ENCODE measurements at regions not wholly inside any gene's neighbourhood (a gene's known extent, or its start where the extent isn't known, plus 50 kb on each side); places are given as distances from the start of the nearest gene placed in this dataset.

GRCh38 chr16:52171481-52171880 lies 375.5 kb downstream of the TOX3 start:
- TF ChIP-seq CTCF (IDR thresholded peaks at IDR 0.05; ENCODE audit: extremely low read depth in 1 of 2, insufficient read depth in 1 of 2, low read depth in 1 of 2, low read length in 2 of 2) (no peak), POLR2AphosphoS5 (IDR thresholded peaks at IDR 0.05; ENCODE audit: insufficient read depth, low read depth, low read length) (no peak), EZH2 (IDR thresholded peaks at IDR 0.05; ENCODE audit: borderline replicate concordance, low read depth, low read length, severe bottlenecking) (no peak), POLR2A (IDR thresholded peaks at IDR 0.05; ENCODE audit: low read depth, low read length) (no peak), GATA2 (IDR thresholded peaks at IDR 0.05; ENCODE audit: insufficient read depth, insufficient read length, low read depth, low read length) (no peak), MAX (IDR thresholded peaks at IDR 0.05; ENCODE audit: insufficient read depth, insufficient read length) (no peak)

All from endothelial cell of umbilical vein (primary cell).